GM18519 (cell line): ENCODE measurements at regions not wholly inside any gene's neighbourhood (a gene's known extent, or its start where the extent isn't known, plus 50 kb on each side); places are given as distances from the start of the nearest gene placed in this dataset.

ENCODE experiments used
- ATAC-seq: cut with Tn5 transposase; IDR thresholded peaks from one replicate; pipeline ENCODE4 v1.9.1; 2021; ENCODE audit warnings: mild to moderate bottlenecking, moderate library complexity; ENCODE audit not compliant: unreplicated experiment, low FRiP score

GRCh38 chr12:127559349-127560040, 707.5 kb upstream of the TMEM132C start:
- ATAC-seq = no peak

- no peak for ATAC-seq
Observed at GRCh38 chr12:127560041-127560478, 706.9 kb upstream of the TMEM132C start.

- no peak for ATAC-seq
Observed at GRCh38 chr12:127562816-127563215, 704.2 kb upstream of the TMEM132C start.

GRCh38 chr12:127565241-127565640, 701.7 kb upstream of the TMEM132C start:
- ATAC-seq = no peak

- no peak for ATAC-seq
Observed at GRCh38 chr12:127567531-127567930, 699.4 kb upstream of the TMEM132C start.

GRCh38 chr12:127570387-127570786, 696.6 kb upstream of the TMEM132C start:
- no peak for ATAC-seq

- no peak for ATAC-seq
Observed at GRCh38 chr12:127570793-127571360, 696.1 kb upstream of the TMEM132C start.

GRCh38 chr12:127571578-127571977, 695.4 kb upstream of the TMEM132C start:
- no peak for ATAC-seq

- ATAC-seq = no peak
Observed at GRCh38 chr12:127579446-127579845, 687.5 kb upstream of the TMEM132C start.

GRCh38 chr12:127582074-127582473, 684.9 kb upstream of the TMEM132C start:
- ATAC-seq = no peak

GRCh38 chr12:127583041-127583440, 683.9 kb upstream of the TMEM132C start:
- ATAC-seq = no peak

- no peak for ATAC-seq
Observed at GRCh38 chr12:127588249-127588648, 678.7 kb upstream of the TMEM132C start.

- ATAC-seq = no peak
Observed at GRCh38 chr12:127589541-127589940, 677.4 kb upstream of the TMEM132C start.

GRCh38 chr12:127590868-127591267, 676.1 kb upstream of the TMEM132C start:
- ATAC-seq = no peak

- ATAC-seq = no peak
Observed at GRCh38 chr12:127592245-127592644, 674.7 kb upstream of the TMEM132C start.

- no peak for ATAC-seq
Observed at GRCh38 chr12:127594351-127594970, 672.5 kb upstream of the TMEM132C start.

GRCh38 chr12:127595506-127595905, 671.5 kb upstream of the TMEM132C start:
- no peak for ATAC-seq

GRCh38 chr12:127596891-127597290, 670.1 kb upstream of the TMEM132C start:
- ATAC-seq = no peak

GRCh38 chr12:127599436-127599835, 667.5 kb upstream of the TMEM132C start:
- ATAC-seq = no peak

- ATAC-seq = no peak
Observed at GRCh38 chr12:127600211-127600610, 666.8 kb upstream of the TMEM132C start.

- no peak for ATAC-seq
Observed at GRCh38 chr12:127606476-127607015, 660.4 kb upstream of the TMEM132C start.
